GM12878 (cell line): ENCODE measurements at regions not wholly inside any gene's neighbourhood (a gene's known extent, or its start where the extent isn't known, plus 50 kb on each side); places are given as distances from the start of the nearest gene placed in this dataset.

Experiments used
- ATAC-seq: fragments of 200-7000 bp; cut with Tn5 transposase; 3 replicates; pipeline ENCODE4 v1.9.1; 2020; ENCODE audit warnings: mild to moderate bottlenecking, moderate library complexity
- BruUV-seq: library from RNA; stranded (reverse); fragments of 400-500 nt; replicated peaks from 2 replicates; lab custom pipeline; 2021; lab: Mats Ljungman, UMichigan
- CTCF ChIA-PET: fragments of 300-600 bp; sonication (Branson Sonifier 250); formaldehyde crosslinking; extraction: SDS; loops from one replicate; lab custom pipeline; 2021; ENCODE audit warnings: inconsistent platforms; lab: Yijun Ruan, JAX
- POLR2A ChIA-PET: fragments of 350-600 bp; formaldehyde crosslinking; extraction: SDS; loops from one replicate; lab custom pipeline; 2021; ENCODE audit warnings: inconsistent platforms; lab: Charles Lee
- RAD21 ChIA-PET: fragments of 300-600 bp; sonication (Branson Sonifier 250); formaldehyde crosslinking; loops from one replicate; lab custom pipeline; 2023; ENCODE audit warnings: antibody characterized with exemption; ENCODE audit not compliant: unreplicated experiment; lab: Charles Lee
- SMC1A ChIA-PET: fragments of 300-600 bp; sonication (Branson Sonifier 250); formaldehyde crosslinking; loops from one replicate; lab custom pipeline; 2023; ENCODE audit not compliant: unreplicated experiment, uncharacterized antibody; lab: Charles Lee
- DNase-seq: peaks from one replicate; pipeline ENCODE4 v3.0.0-alpha.2; 2011; ENCODE audit warnings: low read depth, low spot score
- FAIRE-seq: peaks from 3 replicates; lab custom pipeline; 2011; peaks lifted over from hg19 to GRCh38; lab: Jason Lieb, UNC
- H2AFZ ChIP-seq: 2 replicates; pipeline ENCODE4 v1.6.0; 2011; ENCODE audit warnings: low read depth, low read length, control low read depth; ENCODE audit not compliant: control insufficient read depth
- H3K27ac ChIP-seq: 2 replicates; pipeline ENCODE4 v1.5.1; 2011; ENCODE audit warnings: control low read depth; ENCODE audit not compliant: control insufficient read depth, insufficient read depth
- H3K27me3 ChIP-seq, 2 experiments: replicated peaks in 1 of 2; 2 replicates each; pipeline versions ENCODE4 v1.6.0 to v1.6.1; 2011; ENCODE audit warnings: low read length in 1 of 2; ENCODE audit not compliant: control insufficient read depth in 2 of 2, insufficient read depth in 2 of 2
- H3K36me3 ChIP-seq, 2 experiments: 2 replicates each; pipeline ENCODE4 v1.5.1; 2011; ENCODE audit warnings: low read length in 1 of 2; ENCODE audit not compliant: control insufficient read depth in 2 of 2, insufficient read depth in 2 of 2
- H3K4me1 ChIP-seq: 2 replicates; pipeline ENCODE4 v1.6.1; 2011; ENCODE audit warnings: mild to moderate bottlenecking, low read length, moderate library complexity, mixed read lengths; ENCODE audit not compliant: control insufficient read depth, insufficient read depth
- H3K4me2 ChIP-seq: 2 replicates; pipeline ENCODE4 v1.6.0; 2011; ENCODE audit warnings: control low read depth; ENCODE audit not compliant: control insufficient read depth, insufficient read depth
- H3K4me3 ChIP-seq: fragments of 200-600 bp; sonication (generic); 2 replicates; pipeline ENCODE4 v1.5.1; 2016
- H3K79me2 ChIP-seq: 2 replicates; pipeline ENCODE4 v1.6.0; 2011; ENCODE audit warnings: low read length; ENCODE audit not compliant: control insufficient read depth, insufficient read depth
- H3K9ac ChIP-seq: 2 replicates; pipeline ENCODE4 v1.8.0; 2011; ENCODE audit warnings: low read length, control low read depth, mixed read lengths; ENCODE audit not compliant: control insufficient read depth, insufficient read depth
- H3K9me3 ChIP-seq: replicated peaks from 3 replicates; pipeline ENCODE4 v1.5.1; 2011; ENCODE audit warnings: mild to moderate bottlenecking, low read length; ENCODE audit not compliant: control insufficient read depth, insufficient read depth
- H4K20me1 ChIP-seq: 2 replicates; pipeline ENCODE4 v1.6.0; 2011; ENCODE audit not compliant: control insufficient read depth, insufficient read depth
- ASH2L ChIP-seq: fragments of 300-600, 200-600 bp; sonication (generic); IDR thresholded peaks from 2 replicates; pipeline ENCODE4 v1.6.1; 2017; ENCODE audit warnings: low read depth, mild to moderate bottlenecking, borderline replicate concordance
- ATF3 ChIP-seq: IDR thresholded peaks from 2 replicates; pipeline ENCODE4 v1.6.1; 2011; ENCODE audit warnings: low read depth, mild to moderate bottlenecking, low read length, moderate library complexity, borderline replicate concordance; ENCODE audit errors: extremely low read depth
- ATF7 ChIP-seq: fragments of 450-650 bp; IDR thresholded peaks from 2 replicates; pipeline ENCODE4 v1.6.1; 2016; ENCODE audit warnings: low read depth, mild to moderate bottlenecking
- CBX5 ChIP-seq: sonication (generic); IDR thresholded peaks from 2 replicates; pipeline ENCODE4 v1.6.1; 2016; ENCODE audit warnings: low read depth, moderate library complexity, mild to moderate bottlenecking, inconsistent platforms
- CEBPB ChIP-seq, 2 experiments: fragments of 150-350 bp in 1 of 2; IDR thresholded peaks; 2 replicates each; pipeline ENCODE4 v1.6.1; 2012 to 2014; ENCODE audit warnings: low read depth in 2 of 2, low read length in 2 of 2, borderline replicate concordance in 1 of 2, inconsistent platforms in 1 of 2
- CTCF ChIP-seq, 3 experiments: IDR thresholded peaks in 2 of 3; conservative IDR thresholded peaks in 1 of 3; 2 replicates each; pipeline ENCODE4 v1.5.1; 2011; ENCODE audit warnings: low read depth in 3 of 3, low read length in 3 of 3, mild to moderate bottlenecking in 3 of 3, control low read depth in 2 of 3, moderate library complexity in 2 of 3, inconsistent platforms in 1 of 3, mixed read lengths in 1 of 3; ENCODE audit not compliant: control insufficient read depth in 2 of 3, insufficient read depth in 1 of 3; ENCODE audit errors: extremely low read depth in 1 of 3
- E2F8 ChIP-seq: fragments of 450-650 bp; IDR thresholded peaks from 2 replicates; pipeline ENCODE4 v1.6.1; 2018; ENCODE audit warnings: mild to moderate bottlenecking, low read depth, moderate library complexity; ENCODE audit not compliant: partially characterized antibody
- HDAC2 ChIP-seq: fragments of 200-600 bp; sonication (generic); IDR thresholded peaks from 2 replicates; pipeline ENCODE4 v1.6.1; 2017
- KLF5 ChIP-seq: fragments of 450-650 bp; IDR thresholded peaks from 2 replicates; pipeline ENCODE4 v1.6.1; 2014; ENCODE audit warnings: mild to moderate bottlenecking; ENCODE audit not compliant: partially characterized antibody
- NR2F1 ChIP-seq: fragments of 450-650 bp; conservative IDR thresholded peaks from 2 replicates; pipeline ENCODE4 v1.6.1; 2017; ENCODE audit warnings: mild to moderate bottlenecking
- POLR2AphosphoS5 ChIP-seq: IDR thresholded peaks from 2 replicates; pipeline ENCODE4 v1.6.1; 2011; ENCODE audit warnings: mild to moderate bottlenecking, low read length, inconsistent platforms
- RAD51 ChIP-seq: fragments of 450-650 bp; IDR thresholded peaks from 2 replicates; pipeline ENCODE4 v1.6.1; 2016; ENCODE audit warnings: moderate library complexity, mild to moderate bottlenecking, inconsistent platforms
- RELA ChIP-seq: fragments of 450-650 bp; IDR thresholded peaks from 2 replicates; pipeline ENCODE4 v1.8.0; 2014; ENCODE audit warnings: borderline replicate concordance; ENCODE audit not compliant: partially characterized antibody
- RELB ChIP-seq: fragments of 450-650 bp; IDR thresholded peaks from 2 replicates; pipeline ENCODE4 v1.6.1; 2017; ENCODE audit warnings: low read depth, mild to moderate bottlenecking, moderate library complexity
- SMAD1 ChIP-seq: fragments of 450-650 bp; IDR thresholded peaks from 2 replicates; pipeline ENCODE4 v1.6.1; 2018; ENCODE audit warnings: mild to moderate bottlenecking, low read depth; ENCODE audit not compliant: partially characterized antibody
- SREBF2 ChIP-seq: IDR thresholded peaks from 2 replicates; pipeline ENCODE4 v1.6.1; 2012; ENCODE audit warnings: mild to moderate bottlenecking, low read length
- TCF12 ChIP-seq: IDR thresholded peaks from 2 replicates; pipeline ENCODE4 v1.6.1; 2011; ENCODE audit warnings: low read depth, mild to moderate bottlenecking, low read length
- ZNF217 ChIP-seq: fragments of 450-650 bp; IDR thresholded peaks from 2 replicates; pipeline ENCODE4 v1.6.1; 2017; ENCODE audit warnings: antibody characterized with exemption, mild to moderate bottlenecking
- ZNF274 ChIP-seq: IDR thresholded peaks from one replicate; pipeline ENCODE4 v1.8.0; 2011; ENCODE audit not compliant: insufficient read length, insufficient read depth
- ZNF622 ChIP-seq: fragments of 450-650 bp; IDR thresholded peaks from 2 replicates; pipeline ENCODE4 v1.6.1; 2017; ENCODE audit warnings: mild to moderate bottlenecking, inconsistent platforms
- WGBS: methylation state at CpG from one replicate; pipeline ENCODE4 v1.1.6; 2016; ENCODE audit warnings: low lambda C conversion rate; ENCODE audit not compliant: insufficient replicate concordance, insufficient coverage; ENCODE audit errors: missing lambda C conversion rate; 5-methylcytosine and 5-hydroxymethylcytosine counted together
- in situ Hi-C: fragments of 300-500 bp; cut with MboI; formaldehyde crosslinking; loops from 9 replicates; pipeline ENCODE4 v1.14.3; 2018; ENCODE audit warnings: mixed read lengths
- intact Hi-C: fragments of 100-400 bp; cut with micrococcal nuclease; formaldehyde crosslinking; loops from one replicate; pipeline ENCODE4 v1.14.2; 2022; ENCODE audit not compliant: unreplicated experiment

GRCh38 chr9:119873877-119874276, 504.6 kb upstream of the BRINP1 start:
- CTCF ChIA-PET, result no interaction called here
- RAD21 ChIA-PET, result no interaction called here
- Histone ChIP-seq H3K9me3 (no peaks in the 10 kb centered on the region), H3K27ac (no peak overlapping the region), H3K4me3 (no peak overlapping the region), H3K36me3 (no peaks in the 10 kb centered on the region), H3K79me2 (no peaks in the 10 kb centered on the region), H4K20me1 (no peaks in the 10 kb centered on the region), H3K4me1 (no peaks in the 10 kb centered on the region), H2AFZ (no peak overlapping the region), H3K27me3 (no peaks in the 10 kb centered on the region), H3K4me2 (no peak overlapping the region), H3K9ac (no peak overlapping the region)
- TF ChIP-seq RAD51 (no peak), ZNF622 (no peak), SMAD1 (no peak), KLF5 (no peak), ZNF274 (no peak), SREBF2 (no peak), POLR2AphosphoS5 (no peak), ATF3 (no peak), NR2F1 (no peak), ATF7 (no peak), RELA (no peak), RELB (no peak), TCF12 (no peak), CTCF (IDR thresholded peaks at IDR 0.05 in 2 of 3, conservative IDR thresholded peaks at IDR 0.05 in 1 of 3; ENCODE audit: control insufficient read depth in 2 of 3, extremely low read depth in 1 of 3, insufficient read depth in 1 of 3, low read depth in 3 of 3, low read length in 3 of 3) (no peak), CEBPB (IDR thresholded peaks at IDR 0.05; ENCODE audit: borderline replicate concordance in 1 of 2, low read depth in 2 of 2, low read length in 2 of 2) (no peak), E2F8 (no peak), HDAC2 (no peak), ASH2L (no peak), ZNF217 (no peak), CBX5 (no peak)
- POLR2A ChIA-PET, result no interaction called here
- in situ Hi-C loops, result no loop called here
- intact Hi-C loops, result no loop called here
- ATAC-seq (no peak), FAIRE-seq (no peak), DNase-seq (no peak)
- WGBS, result 2% methylated on average over 3 of the region's 3 CpGs
- SMC1A ChIA-PET, result no interaction called here
- no TSS peak for BruUV-seq
